ENCODE measurements at regions not wholly inside any gene's neighbourhood (a gene's known extent, or its start where the extent isn't known, plus 50 kb on each side); places are given as distances from the start of the nearest gene placed in this dataset.

GRCh38 chr13:72144636-72145035, 277.6 kb upstream of the DACH1 start:
- no peak for TF ChIP-seq POLR2A (IDR thresholded peaks at IDR 0.05)
- TF ChIP-seq CTCF (IDR thresholded peaks at IDR 0.05), result no peak

Data from heart left ventricle (tissue), 13 donors.